Tibial nerve (tissue), 4 donors: ENCODE measurements at regions not wholly inside any gene's neighbourhood (a gene's known extent, or its start where the extent isn't known, plus 50 kb on each side); places are given as distances from the start of the nearest gene placed in this dataset.

Experiments used
- DNase-seq, 2 donors: peaks; one replicate each; pipeline ENCODE4 v3.0.0-alpha.2; 2019; ENCODE audit warnings: low spot score in 2 of 2
- H3K27ac ChIP-seq, 4 donors: fragments of 200-600 bp; sonication (generic) in 3 of 4; one replicate each; pipeline ENCODE4 v1.5.1; 2017 to 2019; ENCODE audit warnings: mild to moderate bottlenecking in 1 of 4
- H3K27me3 ChIP-seq, 2 donors: fragments of 200-600 bp; sonication (generic) in 1 of 2; one replicate each; pipeline versions ENCODE4 v1.5.1 to v1.6.0; 2017 to 2019
- H3K36me3 ChIP-seq, 3 donors: fragments of 200-600 bp; sonication (generic); one replicate each; pipeline ENCODE4 v1.5.1; 2018 to 2019
- H3K4me1 ChIP-seq, 4 donors: fragments of 200-600 bp; sonication (generic) in 3 of 4; one replicate each; pipeline ENCODE4 v1.5.1; 2017 to 2019
- H3K4me3 ChIP-seq, 4 donors: fragments of 200-600 bp; sonication (generic) in 3 of 4; one replicate each; pipeline ENCODE4 v1.5.1; 2017 to 2019; ENCODE audit warnings: mild to moderate bottlenecking in 1 of 4, moderate library complexity in 1 of 4
- H3K9me3 ChIP-seq, 4 donors: fragments of 200-600 bp; sonication (generic) in 3 of 4; one replicate each; pipeline ENCODE4 v1.5.1; 2017 to 2019
- CTCF ChIP-seq, 5 experiments: fragments of 200-600 bp in 3 of 5; fragments of 450-650 bp in 2 of 5; sonication (generic) in 3 of 5; IDR thresholded peaks; one replicate each; pipeline ENCODE4 v1.5.1; 2016 to 2019; ENCODE audit warnings: antibody characterized with exemption in 5 of 5, mild to moderate bottlenecking in 3 of 5, moderate library complexity in 2 of 5
- EP300 ChIP-seq, 2 donors: sonication (generic); formaldehyde crosslinking; IDR thresholded peaks; one replicate each; pipeline ENCODE4 v1.6.1; 2017; ENCODE audit warnings: antibody characterized with exemption in 2 of 2, mild to moderate bottlenecking in 1 of 2
- POLR2A ChIP-seq, 2 donors: fragments of 450-650 bp; IDR thresholded peaks; one replicate each; pipeline ENCODE4 v1.6.1; 2017; ENCODE audit warnings: antibody characterized with exemption in 2 of 2, mild to moderate bottlenecking in 2 of 2, moderate library complexity in 2 of 2
- WGBS, 2 donors: methylation state at CpG; one replicate each; pipeline ENCODE4 v1.1.5; 2018; 5-methylcytosine and 5-hydroxymethylcytosine counted together

- H3K27me3 ChIP-seq = no peaks in the 10 kb centered on the region
- no peak for DNase-seq
- no peaks in the 10 kb centered on the region for H3K9me3 ChIP-seq
- TF ChIP-seq POLR2A (IDR thresholded peaks at IDR 0.05) (no peak), CTCF (IDR thresholded peaks at IDR 0.05) (no peak), EP300 (IDR thresholded peaks at IDR 0.05) (no peak)
- H3K4me3 ChIP-seq = no peak overlapping the region
- H3K4me1 ChIP-seq = no peaks in the 10 kb centered on the region
- H3K27ac ChIP-seq = no peak overlapping the region
- 85 to 89% methylated on average over 2 of the region's 2 CpGs for WGBS, 2 donors
- no peaks in the 10 kb centered on the region for H3K36me3 ChIP-seq
These were observed 639.9 kb upstream of the PFKP start for GRCh38 chr10:2427412-2427811.

- no peak for TF ChIP-seq POLR2A (IDR thresholded peaks at IDR 0.05)
- TF ChIP-seq EP300 (IDR thresholded peaks at IDR 0.05) = no peak
- TF ChIP-seq CTCF (IDR thresholded peaks at IDR 0.05) = no peak
- WGBS, 2 donors = 52 to 76% methylated on average over 3 of the region's 3 CpGs
- H3K4me3 ChIP-seq = no peak overlapping the region
- no peaks in the 10 kb centered on the region for H3K27me3 ChIP-seq
- H3K9me3 ChIP-seq = no peaks in the 10 kb centered on the region
- no peak for DNase-seq
- H3K36me3 ChIP-seq = no peaks in the 10 kb centered on the region
- H3K4me1 ChIP-seq = no peaks in the 10 kb centered on the region
- no peak overlapping the region for H3K27ac ChIP-seq
These were observed 642.0 kb upstream of the PFKP start for GRCh38 chr10:2425320-2425719.

GRCh38 chr10:2414562-2414961 lies 652.8 kb upstream of the PFKP start:
- 78 to 85% methylated on average over 4 of the region's 4 CpGs for WGBS, 2 donors
- H3K27me3 ChIP-seq = no peaks in the 10 kb centered on the region
- TF ChIP-seq POLR2A (IDR thresholded peaks at IDR 0.05) (no peak), EP300 (IDR thresholded peaks at IDR 0.05) (no peak), CTCF (IDR thresholded peaks at IDR 0.05) (no peak)
- H3K4me1 ChIP-seq = no peaks in the 10 kb centered on the region
- no peaks in the 10 kb centered on the region for H3K36me3 ChIP-seq
- no peak overlapping the region for H3K4me3 ChIP-seq
- no peak overlapping the region for H3K27ac ChIP-seq
- peaks cover 0 to 10% (median 0%) of the 10 kb centered on the region in 4 donors for H3K9me3 ChIP-seq
- no peak for DNase-seq

- 63 to 71% methylated on average over 8 of the region's 8 CpGs for WGBS, 2 donors
- Histone ChIP-seq H3K4me1 (no peaks in the 10 kb centered on the region), H3K27ac (no peak overlapping the region), H3K27me3 (no peaks in the 10 kb centered on the region), H3K4me3 (no peak overlapping the region), H3K36me3 (no peaks in the 10 kb centered on the region), H3K9me3 (peaks cover 0 to 10% (median 0%) of the 10 kb centered on the region in 4 donors)
- no peak for TF ChIP-seq CTCF (IDR thresholded peaks at IDR 0.05)
- TF ChIP-seq EP300 (IDR thresholded peaks at IDR 0.05) = no peak
- no peak for TF ChIP-seq POLR2A (IDR thresholded peaks at IDR 0.05)
- DNase-seq = no peak
These were observed 653.3 kb upstream of the PFKP start for GRCh38 chr10:2414039-2414438.

- Histone ChIP-seq H3K4me1 (no peaks in the 10 kb centered on the region), H3K36me3 (no peaks in the 10 kb centered on the region), H3K4me3 (no peak overlapping the region), H3K9me3 (peaks cover 0 to 10% (median 0%) of the 10 kb centered on the region in 4 donors), H3K27ac (no peak overlapping the region), H3K27me3 (no peaks in the 10 kb centered on the region)
- DNase-seq = no peak
- TF ChIP-seq CTCF (IDR thresholded peaks at IDR 0.05) (no peak), POLR2A (IDR thresholded peaks at IDR 0.05) (no peak), EP300 (IDR thresholded peaks at IDR 0.05) (no peak)
- 90 to 95% methylated on average over 4 of the region's 4 CpGs for WGBS, 2 donors
These were observed 657.3 kb upstream of the PFKP start for GRCh38 chr10:2410049-2410448.
